Adrenal gland (tissue), 9 donors: ENCODE measurements at regions not wholly inside any gene's neighbourhood (a gene's known extent, or its start where the extent isn't known, plus 50 kb on each side); places are given as distances from the start of the nearest gene placed in this dataset.

Experiments
- DNase-seq, 7 donors: peaks; one replicate each; pipeline ENCODE4 v3.0.0-alpha.2; 2019 to 2020
- H3K27ac ChIP-seq, 5 donors: fragments of 200-600 bp; sonication (generic) in 4 of 5; 1 replicate in 3 of 5; 2 replicates in 2 of 5; pipeline versions ENCODE4 v1.5.1 to v1.8.0; 2016 to 2020; ENCODE audit warnings: mild to moderate bottlenecking in 1 of 5
- H3K27me3 ChIP-seq: fragments of 200-600 bp; 2 replicates; pipeline ENCODE4 v1.8.0; 2021
- H3K36me3 ChIP-seq, 2 donors: fragments of 200-600 bp; replicated peaks in 1 of 2; 1 replicate in 1 of 2; 2 replicates in 1 of 2; pipeline versions ENCODE4 v1.5.1 to v1.8.0; 2018 to 2022
- H3K4me1 ChIP-seq, 2 donors: fragments of 200-600 bp; replicated peaks in 1 of 2; 1 replicate in 1 of 2; 2 replicates in 1 of 2; pipeline versions ENCODE4 v1.5.1 to v1.8.0; 2018 to 2021
- H3K4me3 ChIP-seq, 4 donors: fragments of 200-600 bp; sonication (generic) in 3 of 4; one replicate each; pipeline ENCODE4 v1.5.1; 2016 to 2018
- H3K9me3 ChIP-seq, 3 donors: fragments of 200-600 bp; sonication (generic) in 1 of 3; replicated peaks in 1 of 3; 1 replicate in 2 of 3; 2 replicates in 1 of 3; pipeline versions ENCODE4 v1.5.1 to v1.8.0; 2016 to 2021
- CTCF ChIP-seq, 6 experiments: fragments of 450-650 bp in 4 of 6; fragments of 200-600 bp in 2 of 6; sonication (generic) in 1 of 6; IDR thresholded peaks; 1 replicate in 5 of 6; 2 replicates in 1 of 6; pipeline versions ENCODE4 v1.5.1 to v1.8.0; 2016 to 2021; ENCODE audit warnings: antibody characterized with exemption in 6 of 6, mild to moderate bottlenecking in 2 of 6, moderate library complexity in 1 of 6
- POLR2A ChIP-seq, 2 donors: fragments of 450-650 bp; IDR thresholded peaks; one replicate each; pipeline ENCODE4 v1.6.1; 2017; ENCODE audit warnings: antibody characterized with exemption in 2 of 2, mild to moderate bottlenecking in 2 of 2, moderate library complexity in 1 of 2
- WGBS, 4 donors: extraction: QIAGEN DNeasy Blood & Tissue Kit in 2 of 4; methylation state at CpG; one replicate each; pipeline versions ENCODE4 v1.1.5 to v1.1.7; 2013 to 2017; 5-methylcytosine and 5-hydroxymethylcytosine counted together
- intact Hi-C, 2 donors: fragments of 100-400 bp; cut with DNase I; formaldehyde crosslinking; loops; one replicate each; pipeline versions ENCODE4 v1.14.1 to v1.15.0; 2022 to 2023
- donor health status: healthy with polysubstance abuse.
- donor health status: Bipolar disorder and iron deficiency.
- donor health status: DM: yes; HTN: yes; CAD: no.
- donor health status: DM: no; HTN: no; CAD: no.
- donor health status: DM: no; HTN: no; CAD: no.

GRCh38 chr2:37737507-37737906 lies 66.1 kb upstream of the CDC42EP3 start:
- Histone ChIP-seq H3K36me3 (no peaks in the 10 kb centered on the region), H3K27ac (no peak overlapping the region), H3K4me1 (no peaks in the 10 kb centered on the region), H3K4me3 (no peak overlapping the region), H3K9me3 (no peaks in the 10 kb centered on the region), H3K27me3 (no peaks in the 10 kb centered on the region)
- DNase-seq: no peak
- TF ChIP-seq POLR2A (IDR thresholded peaks at IDR 0.05): no peak
- TF ChIP-seq CTCF (IDR thresholded peaks at IDR 0.05): no peak
- intact Hi-C loops: no loop called here

GRCh38 chr2:37738266-37738885 lies 66.9 kb upstream of the CDC42EP3 start:
- 87 to 94% (median 90%) methylated on average over 5 of the region's 5 CpGs for WGBS, 4 donors
- Histone ChIP-seq H3K4me3 (no peak overlapping the region), H3K27ac (no peak overlapping the region), H3K9me3 (no peaks in the 10 kb centered on the region), H3K27me3 (no peaks in the 10 kb centered on the region), H3K4me1 (no peaks in the 10 kb centered on the region), H3K36me3 (no peaks in the 10 kb centered on the region)
- TF ChIP-seq POLR2A (IDR thresholded peaks at IDR 0.05): no peak
- no peak for TF ChIP-seq CTCF (IDR thresholded peaks at IDR 0.05)
- intact Hi-C loops: no loop called here
- DNase-seq: no peak

GRCh38 chr2:37739153-37739552 lies 67.7 kb upstream of the CDC42EP3 start:
- no peak for TF ChIP-seq POLR2A (IDR thresholded peaks at IDR 0.05)
- TF ChIP-seq CTCF (IDR thresholded peaks at IDR 0.05): no peak
- H3K36me3 ChIP-seq: no peaks in the 10 kb centered on the region
- intact Hi-C loops: no loop called here
- H3K27me3 ChIP-seq: no peaks in the 10 kb centered on the region
- H3K4me1 ChIP-seq: no peaks in the 10 kb centered on the region
- no peaks in the 10 kb centered on the region for H3K9me3 ChIP-seq
- DNase-seq: no peak
- no peak overlapping the region for H3K27ac ChIP-seq
- WGBS, 4 donors: 97 to 100% (median 97%) methylated on average over 3 to 4 of the region's 4 CpGs
- H3K4me3 ChIP-seq: no peak overlapping the region

- H3K27me3 ChIP-seq: no peaks in the 10 kb centered on the region
- intact Hi-C loops: no loop called here
- H3K4me3 ChIP-seq: no peak overlapping the region
- no peak overlapping the region for H3K27ac ChIP-seq
- no peaks in the 10 kb centered on the region for H3K36me3 ChIP-seq
- H3K9me3 ChIP-seq: no peaks in the 10 kb centered on the region
- no peak for DNase-seq
- TF ChIP-seq POLR2A (IDR thresholded peaks at IDR 0.05) (no peak), CTCF (IDR thresholded peaks at IDR 0.05) (no peak)
- 79 to 89% (median 83%) methylated on average over 3 of the region's 3 CpGs for WGBS, 4 donors
- H3K4me1 ChIP-seq: no peaks in the 10 kb centered on the region
Observed at GRCh38 chr2:37740164-37740739, 68.8 kb upstream of the CDC42EP3 start.
